IMR-90 (cell line): ENCODE measurements at regions not wholly inside any gene's neighbourhood (a gene's known extent, or its start where the extent isn't known, plus 50 kb on each side); places are given as distances from the start of the nearest gene placed in this dataset.

Experiments
- BHLHE40 ChIP-seq: fragments of 150-350 bp; IDR thresholded peaks from 2 replicates; pipeline ENCODE4 v1.6.1; 2016; ENCODE audit warnings: mild to moderate bottlenecking, low read depth, low read length
- CEBPB ChIP-seq: IDR thresholded peaks from 2 replicates; pipeline ENCODE4 v1.6.1; 2012; ENCODE audit warnings: low read depth, low read length, improper control_type of control experiment
- CHD1 ChIP-seq: IDR thresholded peaks from 2 replicates; pipeline ENCODE4 v1.6.1; 2012; ENCODE audit warnings: low read depth, low read length, improper control_type of control experiment
- CTCF ChIP-seq: conservative IDR thresholded peaks from 2 replicates; pipeline ENCODE4 v1.5.1; 2012; ENCODE audit warnings: mild to moderate bottlenecking, low read depth, low read length, improper control_type of control experiment
- FOS ChIP-seq: fragments of 150-350 bp; IDR thresholded peaks from 2 replicates; pipeline ENCODE4 v1.6.1; 2016; ENCODE audit warnings: low read depth, low read length
- MAFK ChIP-seq: IDR thresholded peaks from 2 replicates; pipeline ENCODE4 v1.6.1; 2012; ENCODE audit warnings: low read depth, low read length, improper control_type of control experiment
- MAZ ChIP-seq: IDR thresholded peaks from 2 replicates; pipeline ENCODE4 v1.6.1; 2012; ENCODE audit warnings: low read depth, mild to moderate bottlenecking, low read length, improper control_type of control experiment, moderate library complexity, borderline replicate concordance
- NFE2L2 ChIP-seq: fragments of 150-350 bp; IDR thresholded peaks from 2 replicates; pipeline ENCODE4 v1.6.1; 2016; ENCODE audit warnings: low read depth, mild to moderate bottlenecking, low read length
- POLR2A ChIP-seq: IDR thresholded peaks from 2 replicates; pipeline ENCODE4 v1.6.1; 2012; ENCODE audit warnings: mild to moderate bottlenecking, low read depth, low read length
- RAD21 ChIP-seq: IDR thresholded peaks from 2 replicates; pipeline ENCODE4 v1.6.1; 2012; ENCODE audit warnings: low read length, improper control_type of control experiment
- RCOR1 ChIP-seq: IDR thresholded peaks from 2 replicates; pipeline ENCODE4 v1.6.1; 2012; ENCODE audit warnings: mild to moderate bottlenecking, low read length, improper control_type of control experiment; ENCODE audit not compliant: insufficient replicate concordance
- RFX5 ChIP-seq: IDR thresholded peaks from 2 replicates; pipeline ENCODE4 v1.8.0; 2012; ENCODE audit warnings: low read depth, mild to moderate bottlenecking, low read length, moderate library complexity
- SMC3 ChIP-seq: fragments of 150-350 bp; IDR thresholded peaks from 2 replicates; pipeline ENCODE4 v1.6.1; 2016; ENCODE audit warnings: low read depth, mild to moderate bottlenecking, antibody characterized with exemption, low read length, moderate library complexity
- USF2 ChIP-seq: fragments of 150-350 bp; IDR thresholded peaks from 2 replicates; pipeline ENCODE4 v1.6.1; 2017; ENCODE audit warnings: mild to moderate bottlenecking, antibody characterized with exemption, low read length, low read depth

- TF ChIP-seq CTCF (no peak), RAD21 (no peak), POLR2A (no peak), CEBPB (no peak), SMC3 (no peak), CHD1 (no peak), USF2 (no peak), MAFK (no peak), NFE2L2 (no peak), RFX5 (no peak), RCOR1 (no peak), MAZ (no peak), FOS (no peak), BHLHE40 (no peak)
Measured at GRCh38 chr2:6283259-6283658, 582.4 kb downstream of the CMPK2 start.
